ENCODE measurements at regions not wholly inside any gene's neighbourhood (a gene's known extent, or its start where the extent isn't known, plus 50 kb on each side); places are given as distances from the start of the nearest gene placed in this dataset.

- DNase-seq: no peak
Observed at GRCh38 chr22:48952256-48953102, 875.2 kb downstream of the BRD1 start.

- no peak for DNase-seq
Observed at GRCh38 chr22:48951836-48952235, 875.8 kb downstream of the BRD1 start.

- DNase-seq: no peak
Observed at GRCh38 chr22:48950151-48950915, 877.3 kb downstream of the BRD1 start.

GRCh38 chr22:48949375-48950149 lies 878.1 kb downstream of the BRD1 start:
- no peak for DNase-seq

- no peak for DNase-seq
Observed at GRCh38 chr22:48948575-48949170, 879.0 kb downstream of the BRD1 start.

GRCh38 chr22:48947636-48948035 lies 880.0 kb downstream of the BRD1 start:
- DNase-seq: no peak

GRCh38 chr22:48945621-48946458 lies 881.8 kb downstream of the BRD1 start:
- DNase-seq: no peak

- no peak for DNase-seq
Observed at GRCh38 chr22:48944751-48945620, 882.7 kb downstream of the BRD1 start.

GRCh38 chr22:48944433-48944750 lies 883.3 kb downstream of the BRD1 start:
- DNase-seq: no peak

- DNase-seq: peak in 1 of 2 experiments; percentile 2
Observed at GRCh38 chr22:48943567-48944432, 883.9 kb downstream of the BRD1 start.

- no peak for DNase-seq
Observed at GRCh38 chr22:48942698-48943566, 884.7 kb downstream of the BRD1 start.

GRCh38 chr22:48941903-48942575 lies 885.6 kb downstream of the BRD1 start:
- DNase-seq: no peak

GRCh38 chr22:48941033-48941902 lies 886.4 kb downstream of the BRD1 start:
- no peak for DNase-seq

GRCh38 chr22:48940266-48941032 lies 887.2 kb downstream of the BRD1 start:
- no peak for DNase-seq

- DNase-seq: no peak
Observed at GRCh38 chr22:48939441-48940265, 888.0 kb downstream of the BRD1 start.

- DNase-seq: no peak
Observed at GRCh38 chr22:48938741-48939140, 888.9 kb downstream of the BRD1 start.

Measured in SW 1271 (cell line).